SHP77 treated with DMSO at 0.1 percent for 48 hours (cell line): ENCODE measurements at regions not wholly inside any gene's neighbourhood (a gene's known extent, or its start where the extent isn't known, plus 50 kb on each side); places are given as distances from the start of the nearest gene placed in this dataset.
"Not testable (repeated sequence)": the region's sequence is repeated elsewhere in the genome, so short reads cannot be mapped to it uniquely, and the experiment has no call there.

Experiments used
- DNase-seq: peaks from one replicate; lab custom pipeline; 2025; lab: John Stamatoyannopoulos, UW

DNA sequence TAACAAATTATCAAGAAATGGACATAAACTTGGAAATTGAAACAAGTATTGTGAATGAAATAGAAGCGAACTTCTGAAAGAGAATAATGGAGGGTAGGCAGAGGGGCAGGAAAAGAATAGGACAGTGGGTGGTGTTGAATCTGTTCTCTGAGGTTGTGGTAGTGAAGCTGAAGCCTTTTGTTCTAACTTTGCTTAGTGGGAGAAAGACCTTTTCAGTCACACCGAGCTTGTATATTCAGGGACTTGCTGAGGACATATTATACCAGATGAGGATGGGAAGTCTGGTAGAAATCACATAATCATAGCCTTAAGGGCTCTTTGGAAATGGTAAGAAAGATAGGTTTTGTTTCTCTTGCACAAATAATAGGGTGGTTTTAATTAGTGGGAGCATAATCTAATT, 115.4 kb upstream of the NDST4 start:
- DNase-seq = no peak

DNA sequence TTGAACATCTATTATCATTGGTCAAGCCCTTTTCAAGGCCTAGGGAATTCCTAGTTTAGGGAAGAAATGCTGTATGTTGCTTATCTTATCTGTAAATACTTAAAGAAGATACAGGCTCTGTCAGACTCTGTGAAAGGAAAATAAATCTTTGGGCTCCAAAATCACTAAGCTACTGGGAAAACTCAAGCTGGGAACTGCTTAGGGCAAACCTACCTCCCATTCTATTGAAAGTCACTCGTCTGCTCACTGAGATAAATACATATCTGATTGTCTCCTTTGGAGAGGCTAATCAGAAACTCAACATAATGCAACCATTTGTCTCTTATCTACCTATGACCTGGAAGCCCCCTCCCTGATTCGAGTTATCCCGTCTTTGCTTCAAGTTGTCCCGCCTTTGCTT, 108.6 kb upstream of the NDST4 start:
- no peak for DNase-seq

DNA sequence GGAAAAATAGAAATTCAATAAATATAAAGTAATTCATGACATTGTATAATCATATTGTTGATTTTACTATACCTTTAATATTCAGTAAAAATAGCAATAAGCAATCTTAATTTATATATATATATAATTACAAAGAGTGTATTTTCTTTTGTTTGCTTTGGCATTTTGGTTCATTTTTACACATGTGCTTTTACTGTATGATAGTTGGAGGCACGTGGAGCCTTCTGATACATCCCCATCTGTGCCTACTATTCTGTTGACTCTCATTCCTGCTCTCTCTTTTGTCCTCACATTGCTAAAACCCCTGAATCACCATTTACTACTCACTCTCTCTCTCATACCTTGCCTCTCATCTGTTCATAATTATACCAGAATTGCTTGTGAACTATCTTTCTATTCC, 106.4 kb upstream of the NDST4 start:
- DNase-seq = no peak

DNA sequence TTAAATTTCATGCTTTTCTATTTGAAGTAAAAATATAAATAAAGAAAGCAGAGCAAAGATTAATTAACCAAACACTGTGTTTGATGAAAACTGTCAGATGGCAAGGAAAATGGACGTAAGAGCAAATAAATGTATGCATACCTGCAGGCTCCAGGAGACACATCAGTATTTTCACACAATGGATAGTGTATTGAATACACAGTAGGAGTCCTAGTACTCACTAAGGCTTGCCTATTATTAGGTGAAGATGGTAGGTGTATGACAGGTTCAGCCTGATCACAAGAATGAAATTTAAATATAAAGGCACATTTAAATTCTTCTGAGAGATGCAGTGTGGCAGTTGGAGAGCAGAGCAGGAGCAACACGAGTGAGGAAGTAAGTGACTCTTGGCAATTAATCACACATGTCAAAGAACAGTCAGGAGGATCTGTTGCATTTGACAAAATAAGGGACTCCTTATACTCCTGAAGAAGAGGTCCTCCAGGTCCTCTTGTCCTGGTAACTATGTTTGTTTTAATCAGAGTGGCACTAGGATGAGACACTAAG, 106.0 kb upstream of the NDST4 start:
- peak; percentile 8 for DNase-seq

DNA sequence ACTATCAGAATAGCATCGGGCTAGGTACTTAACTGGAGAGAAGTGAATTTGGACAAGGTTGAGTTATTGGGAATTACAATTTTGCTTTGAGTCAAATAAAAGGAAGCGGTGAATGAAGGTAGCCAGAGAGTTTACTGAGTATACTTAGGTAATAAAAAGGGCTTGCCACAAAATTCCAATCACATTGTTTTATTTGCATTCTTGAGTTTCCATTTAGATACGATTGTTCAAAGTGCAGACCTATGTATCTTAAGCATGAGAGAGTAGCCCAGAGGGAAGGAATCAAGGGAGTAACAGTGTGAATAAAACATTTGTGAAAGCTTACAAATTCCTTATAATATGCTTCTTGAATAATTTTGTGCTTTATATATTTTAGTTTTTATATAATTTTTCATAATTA, 102.5 kb upstream of the NDST4 start:
- no peak for DNase-seq

DNA sequence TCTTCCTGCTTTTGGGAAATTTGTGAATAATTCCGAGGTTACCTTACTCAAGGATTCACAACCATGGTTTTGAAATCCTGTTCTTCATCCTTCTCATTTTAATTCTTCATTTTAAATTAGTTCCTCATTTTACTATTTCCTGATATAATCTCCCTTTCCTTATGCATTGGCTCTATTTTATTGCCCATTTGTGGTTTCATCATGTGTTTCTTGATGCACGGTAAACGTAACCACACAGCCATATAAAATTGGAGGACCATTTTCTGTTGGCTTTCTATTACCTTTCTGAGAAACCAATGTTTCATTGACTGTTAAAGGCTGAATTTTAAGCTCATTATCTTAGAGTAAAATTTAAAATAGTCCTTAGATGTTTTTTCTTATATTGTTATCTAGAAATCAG, 100.3 kb upstream of the NDST4 start:
- DNase-seq = no peak

DNA sequence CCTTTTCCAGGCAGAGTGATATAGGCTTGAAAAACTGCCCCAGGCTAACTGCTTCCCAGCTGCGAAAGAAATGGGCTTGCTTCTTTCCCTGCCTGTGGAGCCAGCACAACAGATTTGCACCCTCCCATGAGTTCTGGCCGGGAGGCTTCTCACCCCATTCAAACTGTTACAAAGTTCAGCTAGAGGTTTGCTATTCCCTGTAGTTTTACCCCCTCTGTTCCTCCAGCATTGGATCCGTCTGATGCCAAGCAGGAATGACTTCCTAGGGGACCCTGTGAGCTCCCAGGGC, 87.6 kb upstream of the NDST4 start:
- no peak for DNase-seq

DNA sequence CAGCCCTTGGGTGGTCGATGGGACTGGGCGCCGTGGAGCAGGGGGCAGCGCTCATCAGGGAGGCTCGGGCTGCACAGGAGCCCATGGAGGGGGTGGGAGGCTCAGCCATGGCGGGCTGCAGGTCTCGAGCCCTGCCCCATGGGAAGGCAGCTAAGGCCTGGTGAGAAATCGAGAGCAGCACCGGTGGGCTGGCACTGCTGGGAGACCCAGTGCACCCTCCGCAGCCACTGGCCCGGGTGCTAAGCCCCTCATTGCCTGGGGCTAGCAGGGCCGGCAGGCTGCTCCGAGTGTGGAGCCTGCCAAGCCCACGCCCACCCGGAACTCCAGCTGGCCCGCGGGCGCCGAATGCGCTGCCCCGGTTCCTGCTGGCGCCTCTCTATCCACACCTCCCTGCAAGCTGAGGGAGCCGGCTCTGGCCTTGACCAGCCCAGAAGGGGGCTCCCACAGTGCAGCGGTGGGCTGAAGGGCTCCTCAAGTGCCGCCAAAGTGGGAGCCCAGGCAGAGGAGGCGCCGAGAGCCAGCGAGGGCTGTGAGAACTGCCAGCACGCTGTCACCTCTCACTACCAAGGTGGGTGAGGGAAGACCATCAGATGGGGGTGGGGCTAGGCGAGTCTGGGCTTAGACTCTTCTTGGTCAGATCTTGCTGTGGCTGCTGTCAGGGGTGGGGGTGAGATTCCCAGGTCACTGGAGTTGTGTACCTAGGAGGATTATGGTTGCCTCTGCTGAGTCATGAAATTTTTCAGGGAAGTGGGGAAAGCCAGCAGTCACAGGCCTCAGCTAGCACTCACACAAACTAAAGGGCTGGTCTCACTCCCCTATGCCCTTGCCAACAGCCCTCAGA, 87.0 kb upstream of the NDST4 start:
- DNase-seq = not testable (repeated sequence)

DNA sequence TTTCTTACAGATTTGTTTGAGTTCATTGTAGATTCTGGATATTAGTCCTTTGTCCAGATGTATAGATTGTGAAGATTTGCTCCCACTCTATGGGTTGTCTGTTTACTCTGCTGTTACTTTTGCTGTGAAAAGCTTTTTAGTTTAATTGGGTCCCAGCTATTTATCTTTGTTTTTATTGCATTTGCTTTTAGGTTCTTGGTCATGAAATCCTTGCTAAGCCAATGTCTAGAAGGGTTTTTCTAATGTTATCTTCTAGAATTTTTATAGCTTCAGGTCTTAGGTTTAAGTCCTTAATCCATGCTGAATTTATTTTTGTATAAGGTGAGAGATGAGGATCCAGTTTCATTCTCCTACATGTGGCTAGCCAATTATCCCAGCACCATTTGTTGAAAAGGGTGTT, 81.2 kb upstream of the NDST4 start:
- DNase-seq = not testable (repeated sequence)

DNA sequence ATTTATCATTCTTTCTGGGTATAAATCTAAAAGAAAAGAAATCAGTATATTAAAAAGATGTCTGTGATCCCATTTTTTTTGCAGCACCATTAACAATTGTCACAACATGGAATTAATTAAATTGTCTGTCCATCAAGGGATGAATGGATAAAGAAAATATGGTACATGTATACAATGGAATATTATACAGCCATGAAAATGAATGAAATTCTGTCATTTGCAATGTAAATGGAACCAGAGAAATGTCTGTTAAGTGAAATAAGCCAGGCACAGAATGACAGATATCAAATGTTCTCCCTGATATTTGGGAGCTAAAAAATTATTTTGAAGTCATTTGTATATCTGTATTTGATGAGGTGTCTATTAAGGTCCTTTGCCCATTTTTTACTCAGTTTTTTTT, 77.1 kb upstream of the NDST4 start:
- no peak for DNase-seq

DNA sequence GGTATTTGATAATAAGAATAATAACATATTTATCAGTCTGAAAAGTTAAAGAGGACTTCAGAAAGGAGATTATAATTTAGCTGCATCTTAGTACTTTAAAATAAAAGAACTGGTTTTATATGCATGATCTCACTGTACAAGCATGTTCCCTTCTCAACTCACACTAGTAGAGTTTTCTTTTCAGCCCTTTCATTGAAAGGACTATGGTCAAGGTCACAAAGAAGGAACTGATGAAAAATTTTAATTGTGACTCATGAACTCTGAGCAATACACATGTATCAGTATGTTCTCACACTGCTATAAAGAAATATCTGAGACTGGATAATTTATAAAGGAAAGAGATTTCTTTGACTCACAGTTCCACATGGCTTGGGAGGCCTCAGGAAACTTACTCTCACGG, 73.7 kb upstream of the NDST4 start:
- DNase-seq = no peak

DNA sequence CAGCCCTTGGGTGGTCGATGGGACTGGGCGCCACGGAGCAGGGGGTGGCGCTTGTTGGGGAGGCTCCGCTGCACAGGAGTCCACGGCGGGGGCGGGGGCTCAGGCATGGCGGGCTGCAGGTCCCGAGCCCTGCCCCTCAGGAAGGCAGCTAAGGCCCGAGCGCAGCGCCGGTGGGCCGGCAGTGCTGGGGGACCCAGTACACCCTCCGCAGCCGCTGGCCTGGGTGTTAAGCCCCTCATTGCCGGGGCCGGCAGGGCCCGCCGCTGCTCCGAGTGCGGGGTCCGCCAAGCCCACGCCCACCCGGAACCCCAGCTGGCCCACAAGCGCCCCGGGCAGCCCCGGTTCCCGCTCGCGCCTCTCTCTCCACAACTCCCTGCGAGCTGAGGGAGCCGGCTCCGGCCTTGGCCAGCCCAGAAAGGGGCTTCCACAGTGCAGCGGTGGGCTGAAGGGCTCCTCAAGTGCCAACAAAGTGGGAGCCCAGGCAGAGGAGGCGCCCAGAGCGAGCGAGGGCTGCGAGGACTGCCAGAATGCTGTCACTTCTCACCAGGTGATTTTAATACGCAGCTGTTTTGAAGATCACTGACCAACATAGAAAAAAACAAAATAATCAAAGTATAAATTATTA, 66.1 kb upstream of the NDST4 start:
- not testable (repeated sequence) for DNase-seq

DNA sequence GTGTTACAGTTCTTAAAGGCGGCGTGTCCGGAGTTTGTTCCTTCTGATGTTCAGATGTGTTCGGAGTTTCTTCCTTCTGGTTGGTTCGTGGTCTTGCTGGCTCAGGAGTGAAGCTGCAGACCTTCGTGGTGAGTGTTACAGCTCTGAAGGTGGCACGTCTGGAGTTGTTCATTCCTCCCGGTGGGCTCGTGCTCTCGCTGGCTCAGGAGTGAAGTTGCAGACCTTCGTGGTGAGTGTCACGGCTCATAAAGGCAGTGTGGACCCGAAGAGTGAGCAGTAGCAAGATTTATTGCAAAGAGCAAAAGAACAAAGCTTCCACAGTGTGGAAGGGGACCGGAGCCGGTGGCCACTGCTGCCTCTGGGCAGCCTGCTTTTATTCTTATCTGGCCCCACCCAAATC, 65.3 kb upstream of the NDST4 start:
- DNase-seq = not testable (repeated sequence)

DNA sequence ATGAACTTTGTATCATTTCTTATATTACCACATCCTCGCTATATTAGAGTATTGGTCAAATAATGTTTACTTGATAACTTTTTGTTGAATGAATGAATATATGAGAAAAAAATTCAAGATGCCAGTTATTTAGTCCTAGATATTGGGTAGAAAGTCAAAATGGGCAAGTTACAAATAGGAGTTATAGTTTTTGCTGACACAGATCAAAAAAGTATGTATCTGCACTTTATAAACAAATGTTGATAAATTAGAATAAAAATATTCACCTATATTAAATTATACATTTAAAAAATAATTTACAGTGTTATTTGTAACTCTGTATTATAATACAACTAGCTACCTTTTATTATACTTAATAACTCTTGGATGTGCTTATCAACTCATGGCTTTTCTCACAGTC, 57.8 kb upstream of the NDST4 start:
- no peak for DNase-seq

DNA sequence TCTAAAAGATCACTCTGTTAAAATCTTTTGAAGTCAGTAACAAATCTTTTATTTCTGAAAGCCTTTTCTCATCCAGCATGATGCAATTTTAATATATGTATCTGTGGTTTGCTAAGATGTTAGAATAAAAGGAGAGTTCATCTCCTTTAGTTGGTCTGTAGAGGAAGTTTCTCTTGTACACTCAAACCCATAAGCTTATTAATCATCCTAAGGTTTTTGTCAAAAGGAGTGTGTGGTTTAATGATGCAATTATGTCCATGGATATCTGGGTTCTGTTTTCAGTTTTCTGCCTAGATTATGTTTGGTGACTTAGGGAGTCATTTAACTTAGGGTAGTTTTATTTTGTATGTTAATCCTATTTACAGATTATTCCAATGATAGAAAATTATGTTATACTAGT, 52.1 kb upstream of the NDST4 start:
- no peak for DNase-seq
